NOMO-1 treated with DMSO at 0.1 percent for 48 hours (cell line): ENCODE measurements at regions not wholly inside any gene's neighbourhood (a gene's known extent, or its start where the extent isn't known, plus 50 kb on each side); places are given as distances from the start of the nearest gene placed in this dataset.

Source experiments
- DNase-seq: peaks from one replicate; lab custom pipeline; 2025; ENCODE audit not compliant: unreplicated experiment; lab: John Stamatoyannopoulos, UW

- DNase-seq = no peak
Measured at GRCh38 chr9:105912157-105912862, 218.0 kb downstream of the TMEM38B start.

- DNase-seq = no peak
Measured at GRCh38 chr9:105912863-105913516, 218.6 kb downstream of the TMEM38B start.

- no peak for DNase-seq
Measured at GRCh38 chr9:105921057-105921726, 226.9 kb downstream of the TMEM38B start.

GRCh38 chr9:105928416-105928815, 234.1 kb downstream of the TMEM38B start:
- no peak for DNase-seq

GRCh38 chr9:105930011-105930627, 235.8 kb downstream of the TMEM38B start:
- DNase-seq = no peak

GRCh38 chr9:105932276-105932675, 237.9 kb downstream of the TMEM38B start:
- no peak for DNase-seq

GRCh38 chr9:105950448-105950847, 256.1 kb downstream of the TMEM38B start:
- no peak for DNase-seq

GRCh38 chr9:105950894-105951293, 256.6 kb downstream of the TMEM38B start:
- no peak for DNase-seq

GRCh38 chr9:105954517-105954916, 260.2 kb downstream of the TMEM38B start:
- DNase-seq = no peak

GRCh38 chr9:105957830-105958229, 263.5 kb downstream of the TMEM38B start:
- DNase-seq = no peak

GRCh38 chr9:105958587-105958986, 264.2 kb downstream of the TMEM38B start:
- DNase-seq = no peak

- no peak for DNase-seq
Measured at GRCh38 chr9:105959531-105959930, 265.2 kb downstream of the TMEM38B start.

- DNase-seq = no peak
Measured at GRCh38 chr9:105963343-105964099, 269.2 kb downstream of the TMEM38B start.

- DNase-seq = no peak
Measured at GRCh38 chr9:105964156-105964555, 269.8 kb downstream of the TMEM38B start.

- DNase-seq = no peak
Measured at GRCh38 chr9:105966834-105967233, 272.5 kb downstream of the TMEM38B start.

- DNase-seq = no peak
Measured at GRCh38 chr9:105967248-105967647, 272.9 kb downstream of the TMEM38B start.

GRCh38 chr9:105967797-105968196, 273.5 kb downstream of the TMEM38B start:
- DNase-seq = no peak

- DNase-seq = no peak
Measured at GRCh38 chr9:105968811-105969466, 274.6 kb downstream of the TMEM38B start.

GRCh38 chr9:105969636-105970035, 275.3 kb downstream of the TMEM38B start:
- DNase-seq = no peak

GRCh38 chr9:105971986-105972385, 277.6 kb downstream of the TMEM38B start:
- DNase-seq = peak; percentile 2
